ENCODE measurements at regions not wholly inside any gene's neighbourhood (a gene's known extent, or its start where the extent isn't known, plus 50 kb on each side); places are given as distances from the start of the nearest gene placed in this dataset.

- Mint-ChIP-seq H3K4me1 (peaks cover 14% of the 10 kb centered on the region), H3K4me3 (no peak overlapping the region), H3K36me3 (no peaks in the 10 kb centered on the region), H3K27me3 (ENCODE audit: low read depth) (no peaks in the 10 kb centered on the region), H3K9me3 (peaks cover 9% of the 10 kb centered on the region), H3K27ac (no peak overlapping the region)
- no peak for DNase-seq (ENCODE audit: low spot score in 2 of 2, unreplicated experiment in 2 of 2)
- TF ChIP-seq, protein P1, sequence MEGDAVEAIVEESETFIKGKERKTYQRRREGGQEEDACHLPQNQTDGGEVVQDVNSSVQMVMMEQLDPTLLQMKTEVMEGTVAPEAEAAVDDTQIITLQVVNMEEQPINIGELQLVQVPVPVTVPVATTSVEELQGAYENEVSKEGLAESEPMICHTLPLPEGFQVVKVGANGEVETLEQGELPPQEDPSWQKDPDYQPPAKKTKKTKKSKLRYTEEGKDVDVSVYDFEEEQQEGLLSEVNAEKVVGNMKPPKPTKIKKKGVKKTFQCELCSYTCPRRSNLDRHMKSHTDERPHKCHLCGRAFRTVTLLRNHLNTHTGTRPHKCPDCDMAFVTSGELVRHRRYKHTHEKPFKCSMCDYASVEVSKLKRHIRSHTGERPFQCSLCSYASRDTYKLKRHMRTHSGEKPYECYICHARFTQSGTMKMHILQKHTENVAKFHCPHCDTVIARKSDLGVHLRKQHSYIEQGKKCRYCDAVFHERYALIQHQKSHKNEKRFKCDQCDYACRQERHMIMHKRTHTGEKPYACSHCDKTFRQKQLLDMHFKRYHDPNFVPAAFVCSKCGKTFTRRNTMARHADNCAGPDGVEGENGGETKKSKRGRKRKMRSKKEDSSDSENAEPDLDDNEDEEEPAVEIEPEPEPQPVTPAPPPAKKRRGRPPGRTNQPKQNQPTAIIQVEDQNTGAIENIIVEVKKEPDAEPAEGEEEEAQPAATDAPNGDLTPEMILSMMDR (IDR thresholded peaks at IDR 0.05; ENCODE audit: unreplicated experiment) = no peak
Measured at GRCh38 chr21:27306206-27306605, 339.3 kb upstream of the ADAMTS5 start.

DNA sequence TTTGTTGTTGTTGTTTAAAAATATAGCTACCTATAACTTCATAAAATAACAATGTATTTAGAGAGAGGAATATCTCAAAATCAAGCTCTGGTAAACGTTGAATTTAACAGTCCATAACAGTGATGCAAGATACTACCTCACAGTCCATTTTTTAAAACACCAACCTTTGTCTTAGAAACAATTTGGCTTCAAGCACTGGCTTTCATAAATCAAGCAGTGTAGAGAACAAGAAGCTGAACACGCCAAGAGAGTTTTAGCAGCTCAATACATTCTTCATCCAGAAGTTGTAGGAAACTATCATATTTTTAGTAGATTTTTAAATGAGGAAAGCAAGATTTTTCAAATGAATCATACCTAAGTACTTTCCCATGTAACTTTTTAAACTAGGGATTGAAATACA is 334.3 kb upstream of the ADAMTS5 start:
- Mint-ChIP-seq H3K27ac (peak overlapping the region; percentile 61), H3K4me1 (peaks cover 4% of the 10 kb centered on the region), H3K4me3 (no peak overlapping the region), H3K36me3 (no peaks in the 10 kb centered on the region), H3K9me3 (peaks cover 7% of the 10 kb centered on the region), H3K27me3 (ENCODE audit: low read depth) (no peaks in the 10 kb centered on the region)
- no peak for DNase-seq (ENCODE audit: low spot score in 2 of 2, unreplicated experiment in 2 of 2)
- TF ChIP-seq, protein P1 (IDR thresholded peaks at IDR 0.05; ENCODE audit: unreplicated experiment) = no peak

DNA sequence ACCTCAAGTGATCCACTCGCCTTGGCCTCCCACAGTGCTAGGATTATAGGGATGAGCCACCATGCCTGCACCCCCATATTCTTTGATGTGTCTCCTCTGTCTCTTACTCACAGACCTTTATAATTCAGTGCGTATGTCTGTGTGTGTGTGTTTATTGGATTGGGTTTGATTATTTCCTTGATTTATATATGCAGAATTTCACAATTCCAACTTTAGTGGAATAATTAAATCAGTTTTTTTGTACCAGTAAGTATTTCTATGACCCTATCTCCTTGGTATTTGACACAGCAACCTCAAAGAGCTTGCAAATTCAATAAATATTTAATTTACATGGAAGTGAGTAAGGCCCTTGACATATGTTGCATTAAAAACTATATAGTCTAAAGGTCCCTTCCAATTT is 333.9 kb upstream of the ADAMTS5 start:
- Mint-ChIP-seq H3K27me3 (ENCODE audit: low read depth) (no peaks in the 10 kb centered on the region), H3K4me3 (no peak overlapping the region), H3K4me1 (peaks cover 4% of the 10 kb centered on the region), H3K9me3 (peaks cover 12% of the 10 kb centered on the region), H3K27ac (no peak overlapping the region), H3K36me3 (peaks cover 3% of the 10 kb centered on the region)
- TF ChIP-seq, protein P1 (IDR thresholded peaks at IDR 0.05; ENCODE audit: unreplicated experiment) = no peak
- no peak for DNase-seq (ENCODE audit: low spot score in 2 of 2, unreplicated experiment in 2 of 2)

- no peak for DNase-seq (ENCODE audit: low spot score in 2 of 2, unreplicated experiment in 2 of 2)
- no peaks in the 10 kb centered on the region for H3K27me3 Mint-ChIP-seq (ENCODE audit: low read depth)
- H3K9me3 Mint-ChIP-seq = peaks cover 29% of the 10 kb centered on the region
- TF ChIP-seq, protein P1 (IDR thresholded peaks at IDR 0.05; ENCODE audit: unreplicated experiment) = no peak
- peaks cover 7% of the 10 kb centered on the region for H3K36me3 Mint-ChIP-seq
- H3K4me3 Mint-ChIP-seq = no peak overlapping the region
- H3K4me1 Mint-ChIP-seq = peaks cover 4% of the 10 kb centered on the region
- H3K27ac Mint-ChIP-seq = no peak overlapping the region
Measured at GRCh38 chr21:27298465-27298864, 331.6 kb upstream of the ADAMTS5 start.

DNA sequence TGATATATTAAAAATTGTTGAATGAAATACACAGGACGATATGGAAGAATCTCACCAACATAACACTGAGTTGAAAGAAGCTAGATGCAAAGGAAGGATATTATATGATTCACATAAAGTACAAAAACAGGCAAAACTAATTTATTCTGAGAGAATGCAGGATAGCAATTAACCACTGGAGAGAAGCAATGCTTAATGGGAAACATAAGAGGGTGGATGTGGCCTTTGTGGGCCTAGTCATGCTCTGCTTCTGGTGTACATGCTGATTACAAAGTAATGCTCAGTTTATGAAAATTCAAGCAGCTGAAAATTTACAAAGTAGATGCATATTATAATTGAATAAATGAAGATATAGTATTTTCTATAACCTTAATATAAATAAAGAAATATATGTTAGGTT is 326.4 kb upstream of the ADAMTS5 start:
- Mint-ChIP-seq H3K9me3 (peaks cover 34% of the 10 kb centered on the region), H3K27me3 (ENCODE audit: low read depth) (no peaks in the 10 kb centered on the region), H3K36me3 (peaks cover 10% of the 10 kb centered on the region), H3K27ac (no peak overlapping the region), H3K4me3 (no peak overlapping the region), H3K4me1 (peaks cover 18% of the 10 kb centered on the region)
- TF ChIP-seq, protein P1 (IDR thresholded peaks at IDR 0.05; ENCODE audit: unreplicated experiment) = no peak
- no peak for DNase-seq (ENCODE audit: low spot score in 2 of 2, unreplicated experiment in 2 of 2)

GRCh38 chr21:27292783-27293182 is 325.9 kb upstream of the ADAMTS5 start:
- Mint-ChIP-seq H3K4me3 (no peak overlapping the region), H3K27ac (no peak overlapping the region), H3K4me1 (peaks cover 18% of the 10 kb centered on the region), H3K36me3 (peaks cover 10% of the 10 kb centered on the region), H3K9me3 (peaks cover 39% of the 10 kb centered on the region), H3K27me3 (ENCODE audit: low read depth) (no peaks in the 10 kb centered on the region)
- DNase-seq (ENCODE audit: low spot score in 2 of 2, unreplicated experiment in 2 of 2) = no peak
- TF ChIP-seq, protein P1 (IDR thresholded peaks at IDR 0.05; ENCODE audit: unreplicated experiment) = no peak

All from mesothelial cell of epicardium (in vitro differentiated cells).